ENCODE measurements at regions not wholly inside any gene's neighbourhood (a gene's known extent, or its start where the extent isn't known, plus 50 kb on each side); places are given as distances from the start of the nearest gene placed in this dataset.
A peak's percentile ranks its signal among the peaks of the same experiment; 100 is the strongest.

DNA sequence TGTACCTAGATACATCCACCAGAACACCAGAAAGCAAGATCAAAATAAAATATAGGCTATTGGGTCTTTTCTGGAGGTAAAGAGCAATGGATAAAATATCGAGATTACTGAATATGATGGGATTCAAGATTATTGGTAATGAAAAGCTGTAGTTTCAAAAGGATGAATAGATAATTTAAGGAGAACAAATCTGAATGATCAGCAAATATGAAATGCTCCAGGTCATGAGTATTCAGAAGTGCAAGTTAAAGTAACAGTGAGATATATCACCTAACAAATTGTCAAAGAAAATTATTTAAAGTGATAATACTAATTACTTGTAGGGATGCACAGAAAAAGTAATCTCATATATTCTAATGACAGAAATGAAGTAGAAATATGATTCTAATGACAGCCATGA, 409.6 kb upstream of the MDFIC2 start:
- Histone ChIP-seq H4K20me1 (ENCODE audit: insufficient read depth) (no peaks in the 10 kb centered on the region), H3K36me3 (replicated peaks in 1 of 2; ENCODE audit: control insufficient read depth in 1 of 2, insufficient read depth in 2 of 2, low read length in 1 of 2) (no peaks in the 10 kb centered on the region), H3K79me2 (ENCODE audit: insufficient read depth) (no peaks in the 10 kb centered on the region), H3K4me1 (ENCODE audit: control insufficient read depth in 1 of 2, insufficient read depth in 2 of 2, low read depth in 1 of 2, low read length in 1 of 2) (no peaks in the 10 kb centered on the region; a peak in 2 of 4 replicates), H3K4me2 (no peak overlapping the region), H3K27ac (ENCODE audit: low read depth in 2 of 2, low read length in 1 of 2) (no peak overlapping the region), H3K9me3 (no peaks in the 10 kb centered on the region), H3K9me2 (no peaks in the 10 kb centered on the region), H2AFZ (ENCODE audit: low read depth) (no peak overlapping the region), H3F3A (replicated peaks; ENCODE audit: insufficient read depth) (no peaks in the 10 kb centered on the region), H3K27me3 (ENCODE audit: insufficient read depth) (no peaks in the 10 kb centered on the region), H3K9ac (no peak overlapping the region), H3K4me3 (ENCODE audit: low read depth in 2 of 2, low read length in 1 of 2) (no peak overlapping the region)
- WGBS (ENCODE audit: low lambda C conversion rate) = 58% methylated on average over 1 of the region's 1 CpG
- POLR2A ChIA-PET = no interaction called here
- no peak for DNase-seq
- TF ChIP-seq ELF1 (IDR thresholded peaks at IDR 0.05) (no peak), FOXJ3 (CRISPR knock-in tag; IDR thresholded peaks at IDR 0.05) (no peak)
- TF ChIP-seq, protein P1, sequence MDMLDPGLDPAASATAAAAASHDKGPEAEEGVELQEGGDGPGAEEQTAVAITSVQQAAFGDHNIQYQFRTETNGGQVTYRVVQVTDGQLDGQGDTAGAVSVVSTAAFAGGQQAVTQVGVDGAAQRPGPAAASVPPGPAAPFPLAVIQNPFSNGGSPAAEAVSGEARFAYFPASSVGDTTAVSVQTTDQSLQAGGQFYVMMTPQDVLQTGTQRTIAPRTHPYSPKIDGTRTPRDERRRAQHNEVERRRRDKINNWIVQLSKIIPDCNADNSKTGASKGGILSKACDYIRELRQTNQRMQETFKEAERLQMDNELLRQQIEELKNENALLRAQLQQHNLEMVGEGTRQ (IDR thresholded peaks at IDR 0.05; ENCODE audit: borderline replicate concordance, low read depth, low read length) = no peak
- CTCF ChIA-PET = no interaction called here

DNA sequence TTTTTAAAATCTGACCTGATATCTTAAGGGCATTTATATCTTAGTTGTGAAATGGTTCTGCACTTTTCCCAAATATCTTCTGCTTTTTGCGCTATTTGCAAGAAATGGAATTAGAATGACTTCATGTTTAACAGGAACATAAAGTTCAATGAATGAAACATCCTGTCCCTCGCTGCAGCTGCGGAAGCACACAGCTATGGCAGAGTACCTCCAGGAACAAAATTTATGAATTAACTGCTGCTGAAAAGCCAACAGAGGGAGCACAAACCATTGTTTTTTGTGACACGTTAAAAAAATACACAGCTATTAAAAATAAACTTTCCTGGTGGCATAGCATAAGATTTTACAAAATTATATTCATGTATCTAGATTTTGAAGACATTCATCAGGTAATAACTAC, 404.4 kb upstream of the MDFIC2 start:
- DNase-seq = peak; percentile 3
- ChIA-PET POLR2A (no interaction called here), CTCF (interaction anchor here (0.7 to 1.9 kb wide), 10 partner anchors 10 to 979 kb away, joined by 3 to 13 read pairs (median 4); no protein-coding TSS in a partner anchor)
- H2AFZ ChIP-seq (ENCODE audit: low read depth) = no peak overlapping the region
- no peaks in the 10 kb centered on the region for H3F3A ChIP-seq (replicated peaks; ENCODE audit: insufficient read depth)
- no peaks in the 10 kb centered on the region for H3K79me2 ChIP-seq (ENCODE audit: insufficient read depth)
- no peak overlapping the region for H3K9ac ChIP-seq
- H3K27me3 ChIP-seq (ENCODE audit: insufficient read depth) = no peaks in the 10 kb centered on the region
- 0 out of 2 replicates have a peak, but pooled peaks cover 3% of the 10 kb centered on the region for H3K9me3 ChIP-seq
- H4K20me1 ChIP-seq (ENCODE audit: insufficient read depth) = no peaks in the 10 kb centered on the region
- WGBS (ENCODE audit: low lambda C conversion rate) = 62% methylated on average over 4 of the region's 4 CpGs
- no peak overlapping the region for H3K4me2 ChIP-seq
- H3K27ac ChIP-seq (ENCODE audit: low read depth in 2 of 2, low read length in 1 of 2) = no peak overlapping the region
- H3K9me2 ChIP-seq = no peaks in the 10 kb centered on the region
- no peaks in the 10 kb centered on the region for H3K4me1 ChIP-seq (ENCODE audit: control insufficient read depth in 1 of 2, insufficient read depth in 2 of 2, low read depth in 1 of 2, low read length in 1 of 2)
- TF ChIP-seq RAD21 (IDR thresholded peaks at IDR 0.05; ENCODE audit: low read length) (peak; percentile 70), SMC3 (IDR thresholded peaks at IDR 0.05; ENCODE audit: low read depth, low read length) (peak; percentile 46), JUND (IDR thresholded peaks at IDR 0.05) (no peak)
- TF ChIP-seq, protein P2, sequence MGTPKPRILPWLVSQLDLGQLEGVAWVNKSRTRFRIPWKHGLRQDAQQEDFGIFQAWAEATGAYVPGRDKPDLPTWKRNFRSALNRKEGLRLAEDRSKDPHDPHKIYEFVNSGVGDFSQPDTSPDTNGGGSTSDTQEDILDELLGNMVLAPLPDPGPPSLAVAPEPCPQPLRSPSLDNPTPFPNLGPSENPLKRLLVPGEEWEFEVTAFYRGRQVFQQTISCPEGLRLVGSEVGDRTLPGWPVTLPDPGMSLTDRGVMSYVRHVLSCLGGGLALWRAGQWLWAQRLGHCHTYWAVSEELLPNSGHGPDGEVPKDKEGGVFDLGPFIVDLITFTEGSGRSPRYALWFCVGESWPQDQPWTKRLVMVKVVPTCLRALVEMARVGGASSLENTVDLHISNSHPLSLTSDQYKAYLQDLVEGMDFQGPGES (IDR thresholded peaks at IDR 0.05; ENCODE audit: low read depth, low read length) = no peak
- TF ChIP-seq, protein P3, sequence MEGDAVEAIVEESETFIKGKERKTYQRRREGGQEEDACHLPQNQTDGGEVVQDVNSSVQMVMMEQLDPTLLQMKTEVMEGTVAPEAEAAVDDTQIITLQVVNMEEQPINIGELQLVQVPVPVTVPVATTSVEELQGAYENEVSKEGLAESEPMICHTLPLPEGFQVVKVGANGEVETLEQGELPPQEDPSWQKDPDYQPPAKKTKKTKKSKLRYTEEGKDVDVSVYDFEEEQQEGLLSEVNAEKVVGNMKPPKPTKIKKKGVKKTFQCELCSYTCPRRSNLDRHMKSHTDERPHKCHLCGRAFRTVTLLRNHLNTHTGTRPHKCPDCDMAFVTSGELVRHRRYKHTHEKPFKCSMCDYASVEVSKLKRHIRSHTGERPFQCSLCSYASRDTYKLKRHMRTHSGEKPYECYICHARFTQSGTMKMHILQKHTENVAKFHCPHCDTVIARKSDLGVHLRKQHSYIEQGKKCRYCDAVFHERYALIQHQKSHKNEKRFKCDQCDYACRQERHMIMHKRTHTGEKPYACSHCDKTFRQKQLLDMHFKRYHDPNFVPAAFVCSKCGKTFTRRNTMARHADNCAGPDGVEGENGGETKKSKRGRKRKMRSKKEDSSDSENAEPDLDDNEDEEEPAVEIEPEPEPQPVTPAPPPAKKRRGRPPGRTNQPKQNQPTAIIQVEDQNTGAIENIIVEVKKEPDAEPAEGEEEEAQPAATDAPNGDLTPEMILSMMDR (IDR thresholded peaks at IDR 0.05) = peak; percentile 68
- H3K36me3 ChIP-seq (replicated peaks in 1 of 2; ENCODE audit: control insufficient read depth in 1 of 2, insufficient read depth in 2 of 2, low read length in 1 of 2) = no peaks in the 10 kb centered on the region
- no peak overlapping the region for H3K4me3 ChIP-seq (ENCODE audit: low read depth in 2 of 2, low read length in 1 of 2)
